KOPT-K1 (cell line): ENCODE measurements at regions not wholly inside any gene's neighbourhood (a gene's known extent, or its start where the extent isn't known, plus 50 kb on each side); places are given as distances from the start of the nearest gene placed in this dataset.

ENCODE experiments used
- H3K27ac ChIP-seq: fragments of 200-600 bp; sonication (generic); 2 replicates; pipeline ENCODE4 v1.5.1; 2016; ENCODE audit warnings: antibody characterized with exemption, mild to moderate bottlenecking, low read depth, low read length; ENCODE audit not compliant: poor library complexity, severe bottlenecking
- H3K36me3 ChIP-seq: fragments of 200-600 bp; sonication (generic); 2 replicates; pipeline ENCODE4 v1.5.1; 2017; ENCODE audit warnings: antibody characterized with exemption, mild to moderate bottlenecking, low read length, moderate library complexity; ENCODE audit not compliant: insufficient read depth
- H3K9me3 ChIP-seq: fragments of 200-600 bp; sonication (generic); 2 replicates; pipeline ENCODE4 v1.5.1; 2017; ENCODE audit warnings: antibody characterized with exemption, low read length, mild to moderate bottlenecking; ENCODE audit not compliant: insufficient read depth, poor library complexity, severe bottlenecking

GRCh38 chr16:85453194-85453678, 159.9 kb upstream of the GSE1 start:
- Histone ChIP-seq H3K27ac (peak overlapping the region; percentile 13), H3K36me3 (no peaks in the 10 kb centered on the region), H3K9me3 (no peaks in the 10 kb centered on the region)

GRCh38 chr16:85453703-85454102, 159.4 kb upstream of the GSE1 start:
- Histone ChIP-seq H3K27ac (peak overlapping the region; percentile 13), H3K9me3 (no peaks in the 10 kb centered on the region)

GRCh38 chr16:85454171-85454872, 158.8 kb upstream of the GSE1 start:
- Histone ChIP-seq H3K36me3 (no peaks in the 10 kb centered on the region), H3K9me3 (no peaks in the 10 kb centered on the region), H3K27ac (peak overlapping the region; percentile 13)

More at GRCh38 chr16:85453703-85454102, 159.4 kb upstream of the GSE1 start:
- no peaks in the 10 kb centered on the region for H3K36me3 ChIP-seq

- peak overlapping the region; percentile 3 for H3K27ac ChIP-seq
- H3K36me3 ChIP-seq = no peaks in the 10 kb centered on the region
- H3K9me3 ChIP-seq = no peaks in the 10 kb centered on the region
These were observed 157.6 kb upstream of the GSE1 start for GRCh38 chr16:85455534-85455933.

- no peaks in the 10 kb centered on the region for H3K36me3 ChIP-seq
- no peak overlapping the region for H3K27ac ChIP-seq
- H3K9me3 ChIP-seq = no peaks in the 10 kb centered on the region
These were observed 155.8 kb upstream of the GSE1 start for GRCh38 chr16:85457366-85457765.

- Histone ChIP-seq H3K27ac (peak overlapping the region; percentile 2), H3K36me3 (no peaks in the 10 kb centered on the region), H3K9me3 (no peaks in the 10 kb centered on the region)
These were observed 154.2 kb upstream of the GSE1 start for GRCh38 chr16:85458968-85459367.

GRCh38 chr16:85459529-85460251, 153.4 kb upstream of the GSE1 start:
- Histone ChIP-seq H3K27ac (peak overlapping the region; percentile 2), H3K36me3 (no peaks in the 10 kb centered on the region), H3K9me3 (no peaks in the 10 kb centered on the region)

- Histone ChIP-seq H3K9me3 (no peaks in the 10 kb centered on the region), H3K36me3 (no peaks in the 10 kb centered on the region), H3K27ac (peak overlapping the region; percentile 70)
These were observed 152.7 kb upstream of the GSE1 start for GRCh38 chr16:85460252-85461021.

- H3K36me3 ChIP-seq = no peaks in the 10 kb centered on the region
- H3K9me3 ChIP-seq = no peaks in the 10 kb centered on the region
- H3K27ac ChIP-seq = peak overlapping the region; percentile 70
These were observed 151.9 kb upstream of the GSE1 start for GRCh38 chr16:85461022-85461813.

GRCh38 chr16:85461814-85462713, 151.1 kb upstream of the GSE1 start:
- Histone ChIP-seq H3K36me3 (no peaks in the 10 kb centered on the region), H3K9me3 (no peaks in the 10 kb centered on the region), H3K27ac (peak overlapping the region; percentile 70)

GRCh38 chr16:85462714-85463611, 150.2 kb upstream of the GSE1 start:
- Histone ChIP-seq H3K27ac (no peak overlapping the region), H3K9me3 (no peaks in the 10 kb centered on the region), H3K36me3 (no peaks in the 10 kb centered on the region)

GRCh38 chr16:85463672-85464382, 149.3 kb upstream of the GSE1 start:
- no peak overlapping the region for H3K27ac ChIP-seq
- H3K9me3 ChIP-seq = no peaks in the 10 kb centered on the region
- no peaks in the 10 kb centered on the region for H3K36me3 ChIP-seq
